Activated naive CD8-positive, alpha-beta T cell treated with anti-CD3 and anti-CD28 coated beads, Interleukin-2, amount 10 ng/mL, durations not matched to agents 7 days and 5 days (primary cell): ENCODE measurements at regions not wholly inside any gene's neighbourhood (a gene's known extent, or its start where the extent isn't known, plus 50 kb on each side); places are given as distances from the start of the nearest gene placed in this dataset.

Source experiments
- ATAC-seq: fragments of 150-1000 bp; cut with Tn5 transposase; one replicate; pipeline ENCODE4 v1.10.0; 2021; ENCODE audit warnings: low read depth, moderate library complexity
- POLR2A ChIA-PET: fragments of 350-600 bp; sonication (Branson Sonifier 250); formaldehyde crosslinking; loops from one replicate; lab custom pipeline; 2021; ENCODE audit warnings: antibody characterized with exemption; lab: Charles Lee
- DNase-seq: peaks from one replicate; pipeline ENCODE4 v3.0.0; 2021
- H3K27ac Mint-ChIP-seq: one replicate; pipeline ENCODE4 v1.8.0; 2022; ENCODE audit warnings: mild to moderate bottlenecking, mixed read lengths
- H3K27me3 Mint-ChIP-seq: one replicate; pipeline ENCODE4 v1.8.0; 2022; ENCODE audit warnings: mild to moderate bottlenecking, moderate library complexity, mixed read lengths
- H3K36me3 Mint-ChIP-seq: one replicate; pipeline ENCODE4 v1.8.0; 2021; ENCODE audit warnings: mild to moderate bottlenecking, mixed read lengths
- H3K4me1 Mint-ChIP-seq: one replicate; pipeline ENCODE4 v1.8.0; 2021; ENCODE audit warnings: mixed read lengths
- H3K4me3 Mint-ChIP-seq: one replicate; pipeline ENCODE4 v1.8.0; 2022; ENCODE audit warnings: mild to moderate bottlenecking, moderate library complexity, mixed read lengths
- H3K9me3 Mint-ChIP-seq: one replicate; pipeline ENCODE4 v1.8.0; 2021; ENCODE audit warnings: mixed read lengths

GRCh38 chr16:80296034-80296433, 244.8 kb upstream of the DYNLRB2 start:
- Mint-ChIP-seq H3K36me3 (no peaks in the 10 kb centered on the region), H3K4me1 (no peaks in the 10 kb centered on the region), H3K4me3 (no peak overlapping the region), H3K9me3 (peaks cover 3% of the 10 kb centered on the region), H3K27me3 (peaks cover 2% of the 10 kb centered on the region), H3K27ac (no peak overlapping the region)
- POLR2A ChIA-PET = no interaction called here
- DNase-seq (no peak), ATAC-seq (no peak)

- Mint-ChIP-seq H3K27me3 (peaks cover 2% of the 10 kb centered on the region), H3K9me3 (peaks cover 3% of the 10 kb centered on the region), H3K4me3 (no peak overlapping the region), H3K27ac (no peak overlapping the region), H3K36me3 (no peaks in the 10 kb centered on the region), H3K4me1 (no peaks in the 10 kb centered on the region)
- POLR2A ChIA-PET = no interaction called here
- DNase-seq = no peak
- ATAC-seq = no peak
Measured at GRCh38 chr16:80294172-80294571, 246.6 kb upstream of the DYNLRB2 start.

GRCh38 chr16:80288616-80289015, 252.2 kb upstream of the DYNLRB2 start:
- Mint-ChIP-seq H3K36me3 (no peaks in the 10 kb centered on the region), H3K4me1 (no peaks in the 10 kb centered on the region), H3K27ac (no peak overlapping the region), H3K27me3 (no peaks in the 10 kb centered on the region), H3K4me3 (no peak overlapping the region), H3K9me3 (no peaks in the 10 kb centered on the region)
- POLR2A ChIA-PET = no interaction called here
- no peak for DNase-seq
- no peak for ATAC-seq

GRCh38 chr16:80287674-80288073, 253.1 kb upstream of the DYNLRB2 start:
- H3K27me3 Mint-ChIP-seq = no peaks in the 10 kb centered on the region
- no peaks in the 10 kb centered on the region for H3K36me3 Mint-ChIP-seq
- H3K4me3 Mint-ChIP-seq = no peak overlapping the region
- POLR2A ChIA-PET = no interaction called here
- H3K27ac Mint-ChIP-seq = no peak overlapping the region
- no peaks in the 10 kb centered on the region for H3K9me3 Mint-ChIP-seq
- no peaks in the 10 kb centered on the region for H3K4me1 Mint-ChIP-seq
- ATAC-seq (no peak), DNase-seq (no peak)

- Mint-ChIP-seq H3K4me3 (no peak overlapping the region), H3K27ac (no peak overlapping the region), H3K4me1 (no peaks in the 10 kb centered on the region), H3K9me3 (no peaks in the 10 kb centered on the region), H3K36me3 (no peaks in the 10 kb centered on the region), H3K27me3 (no peaks in the 10 kb centered on the region)
- ATAC-seq (no peak), DNase-seq (no peak)
- POLR2A ChIA-PET = no interaction called here
Measured at GRCh38 chr16:80285104-80285503, 255.7 kb upstream of the DYNLRB2 start.

GRCh38 chr16:80283466-80284392, 257.1 kb upstream of the DYNLRB2 start:
- ATAC-seq (no peak), DNase-seq (no peak)
- H3K4me1 Mint-ChIP-seq = peaks cover 2% of the 10 kb centered on the region
- no peaks in the 10 kb centered on the region for H3K9me3 Mint-ChIP-seq
- H3K36me3 Mint-ChIP-seq = no peaks in the 10 kb centered on the region
- POLR2A ChIA-PET = no interaction called here
- H3K27me3 Mint-ChIP-seq = no peaks in the 10 kb centered on the region
- no peak overlapping the region for H3K27ac Mint-ChIP-seq
- H3K4me3 Mint-ChIP-seq = no peak overlapping the region

GRCh38 chr16:80280557-80280956, 260.2 kb upstream of the DYNLRB2 start:
- no peak overlapping the region for H3K4me3 Mint-ChIP-seq
- H3K9me3 Mint-ChIP-seq = no peaks in the 10 kb centered on the region
- no peaks in the 10 kb centered on the region for H3K36me3 Mint-ChIP-seq
- DNase-seq (no peak), ATAC-seq (no peak)
- POLR2A ChIA-PET = no interaction called here
- H3K27me3 Mint-ChIP-seq = no peaks in the 10 kb centered on the region
- peaks cover 2% of the 10 kb centered on the region for H3K4me1 Mint-ChIP-seq
- no peak overlapping the region for H3K27ac Mint-ChIP-seq

GRCh38 chr16:80279656-80280055, 261.1 kb upstream of the DYNLRB2 start:
- Mint-ChIP-seq H3K4me1 (peaks cover 2% of the 10 kb centered on the region), H3K4me3 (no peak overlapping the region), H3K27ac (no peak overlapping the region), H3K27me3 (no peaks in the 10 kb centered on the region), H3K36me3 (no peaks in the 10 kb centered on the region), H3K9me3 (no peaks in the 10 kb centered on the region)
- DNase-seq (no peak), ATAC-seq (no peak)
- POLR2A ChIA-PET = no interaction called here

GRCh38 chr16:80277182-80277581, 263.6 kb upstream of the DYNLRB2 start:
- no peak overlapping the region for H3K27ac Mint-ChIP-seq
- no peak for ATAC-seq
- no peaks in the 10 kb centered on the region for H3K36me3 Mint-ChIP-seq
- peaks cover 2% of the 10 kb centered on the region for H3K4me1 Mint-ChIP-seq
- no peaks in the 10 kb centered on the region for H3K9me3 Mint-ChIP-seq
- no peaks in the 10 kb centered on the region for H3K27me3 Mint-ChIP-seq
- no peak for DNase-seq
- no peak overlapping the region for H3K4me3 Mint-ChIP-seq
- POLR2A ChIA-PET = no interaction called here

- Mint-ChIP-seq H3K9me3 (no peaks in the 10 kb centered on the region), H3K27me3 (peaks cover 3% of the 10 kb centered on the region), H3K4me1 (peaks cover 2% of the 10 kb centered on the region), H3K27ac (no peak overlapping the region), H3K4me3 (no peak overlapping the region), H3K36me3 (no peaks in the 10 kb centered on the region)
- ATAC-seq (no peak), DNase-seq (no peak)
- POLR2A ChIA-PET = no interaction called here
Measured at GRCh38 chr16:80274576-80275191, 266.1 kb upstream of the DYNLRB2 start.

GRCh38 chr16:80273635-80274538, 266.9 kb upstream of the DYNLRB2 start:
- no peaks in the 10 kb centered on the region for H3K36me3 Mint-ChIP-seq
- POLR2A ChIA-PET = no interaction called here
- ATAC-seq (no peak), DNase-seq (no peak)
- peaks cover under 1% of the 10 kb centered on the region for H3K4me1 Mint-ChIP-seq
- peaks cover 3% of the 10 kb centered on the region for H3K27me3 Mint-ChIP-seq
- no peaks in the 10 kb centered on the region for H3K9me3 Mint-ChIP-seq
- no peak overlapping the region for H3K4me3 Mint-ChIP-seq
- no peak overlapping the region for H3K27ac Mint-ChIP-seq

- Mint-ChIP-seq H3K27ac (no peak overlapping the region), H3K27me3 (peaks cover 2% of the 10 kb centered on the region), H3K9me3 (no peaks in the 10 kb centered on the region), H3K36me3 (no peaks in the 10 kb centered on the region), H3K4me1 (peaks cover 4% of the 10 kb centered on the region), H3K4me3 (no peak overlapping the region)
- DNase-seq (no peak), ATAC-seq (no peak)
- POLR2A ChIA-PET = no interaction called here
Measured at GRCh38 chr16:80265624-80266306, 275.0 kb upstream of the DYNLRB2 start.
